NCI-H2196 (cell line): ENCODE measurements at regions not wholly inside any gene's neighbourhood (a gene's known extent, or its start where the extent isn't known, plus 50 kb on each side); places are given as distances from the start of the nearest gene placed in this dataset.
"Not testable (repeated sequence)": the region's sequence is repeated elsewhere in the genome, so short reads cannot be mapped to it uniquely, and the experiment has no call there.

Experiments
- DNase-seq: peaks from one replicate; lab custom pipeline; 2025; ENCODE audit not compliant: unreplicated experiment; lab: John Stamatoyannopoulos, UW

DNA sequence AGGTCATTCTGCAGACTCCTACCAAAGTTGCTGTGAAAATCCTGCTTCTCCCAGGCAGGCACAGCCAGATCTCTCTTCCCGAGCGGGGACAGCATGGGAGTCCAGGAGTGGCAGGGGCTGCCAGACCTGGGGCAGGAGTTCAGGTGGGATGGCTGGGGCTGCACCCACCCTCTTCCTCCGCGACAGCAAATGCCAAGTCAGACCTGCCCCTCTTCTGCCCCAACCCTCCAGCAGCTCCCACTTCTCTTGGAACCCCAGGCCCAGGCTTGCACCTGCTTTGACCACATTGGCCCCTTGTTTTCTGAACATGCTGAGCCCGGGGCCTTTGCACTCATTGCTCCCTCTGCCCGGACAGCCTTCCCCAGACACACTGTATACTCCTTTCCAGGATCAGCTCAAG, 288.2 kb upstream of the HS6ST1 start:
- DNase-seq, result no peak

DNA sequence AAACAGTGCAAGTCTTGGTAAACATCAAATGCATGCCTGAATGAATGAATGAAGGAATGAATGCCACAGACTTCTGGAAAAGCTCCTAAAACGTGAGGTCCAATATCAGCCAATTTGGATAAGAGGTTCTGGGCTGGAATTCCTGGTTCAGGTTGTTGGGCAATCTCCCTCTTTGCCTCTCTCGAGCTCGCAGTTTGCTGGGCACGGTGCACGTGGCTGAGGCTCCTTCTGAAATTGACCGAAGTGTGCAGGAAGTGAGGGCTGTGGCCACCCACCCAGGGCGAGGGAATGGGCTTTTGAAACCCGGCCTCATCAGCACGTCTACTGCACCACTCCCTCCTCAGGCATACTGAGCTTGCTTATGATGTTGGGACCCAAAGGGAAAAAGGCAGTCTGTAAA, 288.8 kb upstream of the HS6ST1 start:
- no peak for DNase-seq

DNA sequence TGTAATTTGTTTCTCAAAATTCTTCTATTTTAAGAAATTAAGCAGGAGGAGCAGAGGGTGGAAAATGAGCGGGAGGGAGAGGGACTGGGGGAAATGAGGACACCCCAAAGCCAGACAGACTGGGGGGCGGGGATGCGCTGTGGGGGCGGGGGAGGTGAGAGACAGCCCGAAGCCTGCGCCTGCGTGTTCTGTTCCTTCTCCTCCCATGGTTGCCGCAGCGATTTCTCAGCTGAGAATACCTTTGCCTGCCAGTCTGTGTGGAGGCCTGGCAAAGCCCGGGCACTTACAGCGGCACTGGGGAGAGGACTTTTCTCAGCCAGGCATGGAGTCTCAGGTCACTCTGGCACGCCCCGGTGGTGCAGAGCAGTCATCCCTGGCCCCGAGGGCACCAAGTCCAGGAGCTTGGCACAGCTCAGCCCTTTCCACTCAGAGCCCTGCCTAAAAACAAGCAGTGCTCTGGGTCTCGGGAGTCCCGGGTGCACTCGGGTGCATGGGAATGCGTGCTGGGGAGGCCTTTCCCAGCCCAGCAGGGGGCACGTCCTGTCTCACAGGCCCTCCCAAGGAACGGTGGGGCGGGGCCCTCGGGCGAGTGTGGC, 289.3 kb upstream of the HS6ST1 start:
- no peak for DNase-seq

DNA sequence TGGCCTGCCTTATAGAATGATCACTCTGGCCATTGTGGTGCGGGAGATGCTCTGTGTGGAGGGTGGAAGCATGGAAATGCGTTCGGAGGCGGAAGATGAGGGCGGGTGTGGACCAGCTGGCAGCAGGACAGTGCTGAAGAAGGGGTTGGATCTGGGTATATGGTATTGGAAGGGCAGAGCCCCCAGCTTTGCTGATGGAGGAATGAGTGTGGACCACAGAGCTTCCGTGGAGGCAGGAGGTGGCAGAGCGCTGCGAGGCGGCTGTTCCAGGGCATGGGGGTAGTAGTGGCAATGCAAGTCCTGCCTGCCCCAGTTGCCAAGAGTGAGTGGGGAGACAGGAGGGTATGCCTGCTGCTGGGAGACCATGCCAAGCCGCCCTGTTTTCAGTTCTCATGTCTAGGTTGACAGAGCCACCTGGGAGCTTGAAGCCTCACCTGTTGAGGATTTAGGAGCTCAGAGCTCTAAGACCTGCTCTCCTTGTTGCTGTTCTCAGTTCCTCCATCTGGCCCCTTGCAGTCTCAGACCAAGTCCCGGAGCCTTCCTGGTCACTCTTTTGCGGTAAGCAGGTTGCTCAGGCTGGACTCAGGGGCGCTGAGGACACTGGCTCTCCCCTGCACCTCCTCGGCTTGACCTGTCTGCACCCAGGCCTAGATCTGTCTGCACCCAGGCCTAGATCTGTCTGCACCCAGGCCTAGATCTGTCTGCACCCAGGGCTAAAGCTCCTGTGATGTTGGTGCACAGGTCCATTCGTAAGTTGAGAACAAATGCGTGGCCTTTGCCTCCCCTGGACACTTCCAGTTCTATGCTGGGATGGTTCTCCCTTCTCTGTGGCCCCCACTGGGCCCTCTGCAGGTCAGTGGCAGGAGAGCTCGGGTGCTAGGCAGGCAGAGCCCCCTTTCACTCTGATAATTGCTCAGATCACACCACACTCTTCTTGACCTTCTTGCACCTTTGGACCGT, 290.5 kb upstream of the HS6ST1 start:
- no peak for DNase-seq

DNA sequence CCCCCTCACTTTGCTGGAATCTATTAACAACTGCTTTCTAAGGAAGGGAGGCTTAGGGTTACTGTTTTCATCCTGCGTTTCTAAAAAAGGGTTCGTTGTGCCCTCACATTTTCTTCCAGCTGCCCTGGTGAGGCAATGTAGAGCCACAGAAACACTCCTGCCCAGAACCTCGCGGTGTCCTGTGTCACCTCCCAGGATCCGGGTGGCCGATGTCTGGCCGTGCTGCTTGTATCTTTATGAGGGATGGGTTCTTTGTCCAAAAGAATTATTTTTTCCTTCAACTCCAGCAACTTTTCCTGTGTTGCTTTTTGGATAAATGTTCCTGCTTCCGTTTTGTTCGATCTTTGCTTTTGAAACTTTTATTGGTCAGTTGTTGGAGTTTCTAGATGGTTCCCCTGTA, 291.8 kb upstream of the HS6ST1 start:
- DNase-seq, result no peak

DNA sequence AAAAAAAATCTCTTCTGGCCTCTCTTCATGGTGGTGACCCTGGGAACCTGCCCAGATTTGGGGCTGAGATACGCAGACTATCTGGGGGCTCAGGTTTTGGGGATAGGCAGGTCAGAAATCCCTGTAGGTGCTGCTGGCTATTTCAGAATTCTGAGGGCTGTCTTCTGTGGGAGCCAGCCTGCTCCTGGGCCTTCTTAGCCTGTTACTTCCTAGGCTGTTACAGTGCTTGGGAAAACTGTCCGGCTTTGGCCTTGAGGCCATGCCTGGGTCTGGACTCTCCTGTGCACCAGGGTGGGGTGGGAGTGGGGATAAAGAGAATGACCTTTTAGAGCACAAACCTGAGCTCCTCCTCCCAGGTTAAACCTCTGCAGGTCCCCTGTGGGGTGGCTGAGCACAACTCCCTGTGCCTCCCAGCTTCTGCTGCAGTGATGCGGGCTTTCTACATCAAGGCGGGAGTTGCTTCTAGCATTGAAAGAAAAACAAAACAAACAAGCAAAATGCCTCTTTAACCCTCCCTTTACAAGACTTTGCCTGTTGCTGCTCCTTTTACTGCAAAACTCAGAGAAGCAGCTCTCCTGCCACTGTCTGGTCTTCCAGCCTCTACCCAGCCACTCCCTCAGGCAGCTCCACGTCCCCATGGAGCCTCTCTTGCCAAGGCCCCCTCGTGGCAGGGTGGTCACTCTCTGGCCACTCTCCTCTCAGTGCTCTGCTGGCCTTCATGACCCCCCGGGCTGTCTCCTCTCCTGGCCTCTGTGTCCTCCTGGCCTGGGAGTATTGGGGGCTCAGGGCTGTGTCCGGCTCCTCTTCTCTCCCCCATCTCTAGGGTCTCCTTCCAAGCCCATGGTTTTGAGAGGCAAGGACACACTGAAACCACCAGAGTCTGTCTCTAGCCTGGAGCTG, 293.0 kb upstream of the HS6ST1 start:
- no peak for DNase-seq

DNA sequence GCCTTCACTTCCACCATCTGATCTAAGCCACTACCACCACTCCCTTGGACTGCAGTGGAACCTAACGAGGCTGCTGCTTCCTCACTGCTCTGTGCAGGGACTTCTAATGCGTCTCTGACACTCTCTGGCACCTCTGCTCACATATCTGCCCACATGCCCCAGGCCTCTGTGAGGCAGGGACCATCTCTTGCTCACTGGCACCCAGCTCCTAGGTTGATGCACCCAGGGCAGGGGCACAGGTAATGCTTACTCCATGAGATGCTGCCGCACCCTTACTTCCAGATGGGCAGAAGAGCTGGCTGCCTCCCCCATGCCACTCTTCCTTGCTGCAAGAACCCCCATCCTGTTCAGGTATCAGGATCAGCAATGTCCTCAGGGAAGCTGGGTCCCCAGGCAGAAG, 294.0 kb upstream of the HS6ST1 start:
- DNase-seq, result no peak

DNA sequence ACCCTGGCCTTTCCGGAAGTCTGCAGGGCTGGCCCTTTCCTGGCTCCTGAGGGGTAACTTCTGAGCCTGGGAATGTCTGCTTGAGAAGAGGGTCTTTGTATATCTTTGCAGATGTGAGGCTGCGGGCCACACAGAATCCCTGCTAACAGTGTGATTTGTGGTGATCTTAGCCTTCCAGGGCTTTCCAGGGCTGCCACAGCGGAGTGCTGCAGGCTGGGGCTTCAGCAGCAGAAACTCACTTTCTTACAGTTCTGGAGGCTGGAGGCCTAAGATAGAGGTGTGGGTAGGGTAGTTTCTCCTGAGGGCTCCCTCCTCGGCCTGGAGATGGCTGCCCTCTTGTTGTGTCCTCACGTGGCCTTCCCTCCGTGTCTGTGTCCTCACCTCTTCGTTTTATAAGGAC, 294.7 kb upstream of the HS6ST1 start:
- DNase-seq, result no peak

DNA sequence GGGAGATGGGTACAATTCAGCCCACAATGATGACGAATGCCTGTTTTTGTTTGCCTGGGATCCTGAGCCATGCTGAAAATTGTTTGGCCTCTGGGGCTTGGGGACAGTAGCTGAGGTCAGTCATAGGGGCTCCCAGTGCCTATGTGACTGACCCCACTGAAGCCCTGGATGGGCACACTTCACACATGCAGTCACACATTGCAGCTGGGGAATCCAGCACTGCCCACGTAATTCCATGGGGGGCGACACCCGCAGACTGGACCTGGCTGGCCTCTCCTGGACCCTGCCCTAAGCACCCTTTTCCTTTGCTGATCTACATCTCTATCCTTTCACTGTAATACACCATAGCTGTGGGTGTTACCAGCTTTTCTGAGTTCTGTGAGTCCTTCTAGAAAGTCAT, 295.2 kb upstream of the HS6ST1 start:
- no peak for DNase-seq

DNA sequence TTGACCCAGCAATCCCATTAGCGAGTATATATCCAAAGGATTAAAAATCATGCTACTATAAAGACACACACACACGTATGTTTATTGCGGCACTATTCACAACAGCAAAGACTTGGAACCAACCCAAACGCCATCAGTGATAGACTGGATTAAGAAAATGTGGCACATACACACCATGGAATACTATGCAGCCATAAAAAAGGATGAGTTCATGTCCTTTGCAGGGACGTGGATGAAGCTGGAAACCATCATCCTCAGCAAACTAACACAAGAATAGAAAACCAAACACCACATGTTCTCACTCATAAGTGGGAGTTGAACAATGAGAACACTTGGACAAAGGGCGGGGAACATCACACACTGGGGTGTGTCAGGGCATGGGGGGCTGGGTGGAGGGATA, 296.2 kb upstream of the HS6ST1 start:
- DNase-seq, result not testable (repeated sequence)

DNA sequence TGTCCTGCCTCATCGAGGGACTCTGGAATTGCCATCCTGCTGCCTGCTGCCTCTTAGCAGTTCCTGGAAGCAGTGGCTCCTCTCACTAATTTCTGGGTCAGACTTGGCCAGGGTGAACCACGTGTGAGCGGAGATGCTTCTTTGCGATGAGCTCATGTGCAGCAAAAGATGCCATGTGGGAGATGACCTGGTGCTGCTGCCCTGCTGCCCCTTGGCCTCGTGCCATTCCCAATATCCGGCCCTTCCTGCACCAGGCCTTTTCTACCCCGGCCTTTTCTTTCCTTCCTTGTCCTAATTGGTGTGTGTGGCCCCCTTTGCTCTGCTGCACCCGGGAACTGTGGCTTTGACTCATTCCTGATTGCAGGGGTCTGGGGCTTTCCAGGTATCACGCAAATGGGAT, 296.9 kb upstream of the HS6ST1 start:
- DNase-seq, result no peak

DNA sequence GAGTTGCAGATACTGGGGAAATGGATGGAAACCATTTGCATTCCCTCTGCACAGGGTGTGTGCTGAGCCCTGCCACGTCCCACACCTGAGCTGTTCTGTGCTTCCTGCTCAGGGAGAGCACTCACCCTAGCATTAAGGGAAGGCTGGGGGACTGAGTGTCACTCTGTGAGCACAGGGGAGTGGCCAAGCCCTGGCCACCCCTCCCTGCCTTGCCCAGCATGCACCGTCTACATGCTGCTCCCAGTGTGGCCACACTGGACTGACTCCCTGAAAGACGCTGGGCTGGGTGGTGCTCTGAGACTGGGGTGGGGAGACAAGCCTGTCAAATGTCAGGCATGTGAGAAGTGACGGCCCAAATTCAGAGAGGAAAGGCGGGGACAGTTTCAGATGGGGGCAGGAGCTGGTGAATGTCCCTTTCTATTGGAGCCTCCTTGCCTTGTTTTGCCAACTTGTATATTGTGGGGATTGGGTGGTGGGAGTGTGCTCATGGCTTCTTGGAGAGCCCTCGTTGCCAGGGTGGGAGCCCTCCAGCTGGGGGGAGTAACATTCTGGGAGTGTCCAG, 298.4 kb upstream of the HS6ST1 start:
- DNase-seq, result no peak

DNA sequence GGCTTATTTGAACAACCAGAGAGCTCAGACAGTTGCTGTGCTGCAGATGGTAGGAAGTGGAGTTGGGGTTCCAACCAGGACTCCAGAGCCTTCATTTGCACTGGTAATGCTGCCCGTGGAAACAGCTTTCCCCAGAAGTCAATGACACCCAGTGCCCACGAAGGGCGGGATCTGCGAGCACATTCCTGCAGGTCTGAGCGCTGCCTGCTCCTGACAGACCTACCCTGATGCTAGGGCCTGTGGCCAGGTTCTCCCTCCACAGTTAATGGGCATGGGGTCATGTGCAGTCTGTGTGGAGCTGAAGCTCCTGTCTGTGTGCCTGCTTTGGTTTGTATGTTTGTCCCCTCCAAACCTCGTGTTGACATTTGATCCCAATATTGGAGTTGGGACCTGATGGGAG, 299.0 kb upstream of the HS6ST1 start:
- no peak for DNase-seq

DNA sequence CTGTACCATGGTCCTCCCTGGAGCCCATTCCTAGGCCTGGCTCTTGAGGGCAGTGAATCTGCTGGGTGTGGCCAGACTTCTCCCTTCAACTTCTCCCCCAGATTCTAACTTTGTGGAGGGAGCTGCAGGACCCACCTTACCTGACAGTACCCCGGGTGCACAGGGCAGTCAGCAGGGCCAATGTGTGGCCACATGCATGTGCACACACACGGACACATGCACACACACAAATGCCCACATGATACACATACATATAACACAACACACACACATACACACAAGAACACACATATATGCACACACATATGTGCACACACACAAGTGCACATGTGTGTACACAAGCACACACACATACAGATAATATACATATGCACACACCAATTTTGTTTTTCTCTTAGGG, 300.0 kb upstream of the HS6ST1 start:
- DNase-seq, result no peak

DNA sequence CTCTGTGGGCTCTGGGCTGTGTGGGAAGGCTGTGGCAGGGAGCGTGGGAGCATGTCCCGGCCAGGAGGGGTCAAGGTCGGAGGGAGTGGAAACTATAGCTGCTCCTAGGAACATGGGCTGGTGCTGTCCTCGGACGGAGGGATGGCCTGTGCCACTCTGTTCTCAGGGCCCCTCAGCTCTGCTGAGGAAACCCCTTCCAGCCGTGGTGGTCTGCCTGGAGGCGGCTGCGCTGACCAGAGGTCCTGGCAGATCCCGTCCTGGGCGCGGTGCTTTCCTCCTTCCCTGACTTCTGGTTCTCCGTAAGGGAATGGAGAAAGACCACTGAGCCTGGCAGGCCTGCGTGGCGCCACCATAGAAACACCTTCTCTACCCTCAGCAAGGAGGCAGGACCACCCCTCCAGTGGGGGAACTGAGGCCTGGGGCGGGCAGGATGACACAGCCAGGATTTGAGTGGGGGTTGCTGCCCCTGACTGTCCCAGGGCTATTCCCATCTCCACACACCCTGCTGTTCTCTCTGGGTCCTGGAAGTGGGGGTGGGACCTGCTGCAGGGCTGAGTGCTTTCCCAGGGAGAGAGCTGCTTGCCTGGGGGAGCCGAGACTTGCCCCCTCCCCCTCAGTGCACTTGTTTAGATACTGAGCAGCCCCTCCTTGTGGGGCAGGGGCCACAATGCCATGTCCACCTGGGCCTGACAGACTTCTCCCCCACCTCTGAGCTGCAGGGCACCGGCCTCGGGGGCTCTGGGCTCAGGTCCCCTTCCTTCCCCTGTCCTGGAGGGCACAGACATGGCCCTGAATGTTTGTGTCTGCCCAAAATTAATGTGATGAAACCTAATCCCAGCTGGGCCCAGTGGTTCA, 301.0 kb upstream of the HS6ST1 start:
- DNase-seq, result no peak

DNA sequence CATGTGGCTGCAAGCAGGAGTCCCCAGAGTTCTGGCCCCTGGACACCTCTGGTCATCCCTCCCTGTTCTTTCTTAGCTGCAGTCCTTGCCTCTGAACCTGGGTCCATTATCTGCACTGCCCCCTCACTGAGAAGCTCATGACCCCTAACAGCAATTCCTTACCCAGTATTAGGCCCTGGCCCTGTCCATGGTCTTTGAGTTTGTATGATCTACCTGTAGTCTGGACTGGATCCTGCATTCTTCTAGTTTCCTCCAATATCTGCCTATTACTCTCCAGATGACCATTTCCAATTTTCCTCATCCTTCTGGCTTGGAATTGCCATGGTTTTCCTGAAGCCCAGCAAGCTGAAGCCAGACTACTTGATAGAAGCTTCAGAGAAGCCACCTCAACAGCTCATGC, 302.4 kb upstream of the HS6ST1 start:
- no peak for DNase-seq

DNA sequence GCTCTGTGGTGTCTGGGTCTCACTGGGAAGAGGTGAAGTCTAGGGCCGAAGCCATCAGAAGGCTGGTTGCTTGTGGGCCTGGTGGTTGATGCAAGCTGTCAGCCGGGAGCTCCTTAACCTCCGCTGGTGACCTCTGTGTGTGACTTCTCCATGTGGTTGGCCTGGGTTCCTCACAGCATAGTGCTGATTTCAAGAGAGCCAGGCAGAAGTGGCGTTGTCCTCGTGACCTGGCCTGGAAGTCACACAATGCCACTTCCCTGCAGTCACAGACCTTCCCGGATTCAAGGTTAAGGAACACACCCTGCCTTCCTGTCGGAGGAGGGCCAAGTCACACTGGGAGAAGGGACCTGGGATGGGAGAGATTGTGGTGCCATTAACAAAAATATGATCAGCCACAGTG, 303.7 kb upstream of the HS6ST1 start:
- DNase-seq, result no peak

DNA sequence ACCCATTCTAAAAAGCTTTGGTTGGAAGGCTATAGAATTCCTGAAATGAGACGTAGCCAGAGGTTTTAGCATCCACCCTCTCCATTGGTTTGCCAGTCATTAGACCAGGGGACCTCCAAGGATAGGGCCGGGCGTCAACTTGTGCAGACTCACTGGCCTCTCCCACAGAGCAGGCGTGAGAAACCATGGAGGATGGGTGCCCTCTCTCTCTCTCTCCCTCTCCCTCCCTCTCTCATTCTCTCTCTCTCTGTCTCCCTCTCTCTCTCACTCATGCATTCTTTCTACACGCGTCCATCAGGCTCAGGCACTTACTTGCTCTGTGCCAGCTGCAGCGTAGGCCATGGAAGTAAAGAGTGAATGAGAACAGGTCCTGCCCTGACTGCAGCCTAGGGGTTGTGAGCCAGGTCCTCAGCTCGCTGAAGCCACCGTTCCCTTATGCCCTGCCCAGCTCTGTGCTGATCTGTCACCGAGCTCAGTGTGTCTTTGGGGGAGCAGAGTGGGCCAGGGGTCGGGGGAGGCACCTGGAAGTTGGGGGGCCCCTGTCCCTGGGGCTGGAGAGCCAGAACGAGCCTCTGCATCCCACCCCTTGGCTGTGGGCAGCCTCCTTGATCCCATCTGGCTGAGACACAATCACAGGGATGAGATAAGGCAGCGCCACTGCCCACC, 304.4 kb upstream of the HS6ST1 start:
- no peak for DNase-seq

DNA sequence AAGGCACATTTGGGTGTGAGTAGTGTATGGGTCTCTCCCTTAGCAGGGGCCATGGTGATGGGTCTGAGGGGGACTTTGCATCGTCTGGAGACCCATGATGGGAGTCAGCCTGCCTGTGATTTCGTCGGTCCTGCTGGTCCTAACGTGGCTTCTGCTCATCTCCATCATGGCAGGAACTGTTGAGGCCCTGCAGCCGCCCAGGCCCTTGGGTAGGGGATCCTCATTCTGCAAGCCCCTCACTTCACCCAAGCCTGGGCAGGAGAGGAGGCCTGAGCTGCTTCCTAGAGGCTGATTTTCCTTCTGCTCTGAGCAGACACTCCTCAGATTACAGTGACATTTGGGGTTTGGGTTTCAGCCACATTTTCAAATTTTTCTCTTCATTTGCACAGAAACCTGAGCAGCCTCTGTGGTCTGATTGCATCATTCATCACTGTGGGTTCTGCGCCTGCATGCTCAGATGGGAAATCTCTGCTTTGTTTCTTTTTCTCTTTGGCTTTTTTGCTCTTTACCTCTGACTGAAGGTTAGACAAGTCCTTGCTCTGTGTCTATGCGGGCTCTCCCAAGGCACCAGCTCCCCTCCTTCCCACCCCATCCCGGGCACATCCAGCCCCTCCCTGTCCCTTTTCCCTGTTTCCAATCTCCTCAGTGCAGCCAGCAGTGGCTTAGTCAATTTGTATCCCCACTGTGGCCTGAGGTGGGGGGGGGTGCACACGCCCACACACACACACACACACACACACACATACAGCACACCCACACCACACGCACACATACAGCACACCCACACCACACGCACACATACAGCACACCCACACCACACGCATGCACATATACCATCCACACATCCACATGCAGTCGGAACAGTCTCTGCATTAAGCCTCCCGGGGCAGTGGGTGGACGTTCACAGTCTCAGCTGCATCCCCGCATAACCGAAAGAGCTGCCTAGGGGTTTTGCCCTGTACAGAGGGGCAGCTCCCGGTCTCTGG, 305.4 kb upstream of the HS6ST1 start:
- DNase-seq, result no peak
